ENCODE measurements at regions not wholly inside any gene's neighbourhood (a gene's known extent, or its start where the extent isn't known, plus 50 kb on each side); places are given as distances from the start of the nearest gene placed in this dataset.

DNA sequence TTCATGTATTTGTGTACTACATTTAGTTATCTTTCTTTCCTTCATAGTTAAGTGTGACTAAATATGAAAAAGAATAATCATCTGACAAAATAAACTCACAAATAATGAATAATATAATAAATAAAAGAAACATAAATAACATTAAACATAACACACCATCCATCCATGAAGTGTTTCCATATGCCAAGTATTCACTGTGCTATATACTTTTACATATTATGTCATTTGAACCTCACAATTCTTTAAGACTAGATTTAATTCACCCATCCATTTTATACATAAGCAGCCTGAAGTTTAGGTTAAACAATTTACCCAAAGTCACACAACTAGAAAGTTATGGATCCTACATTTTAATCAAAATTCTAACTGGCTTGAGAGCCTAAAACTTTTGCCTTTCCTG is 549.4 kb upstream of the HS3ST5 start:
- TF ChIP-seq, protein P1, sequence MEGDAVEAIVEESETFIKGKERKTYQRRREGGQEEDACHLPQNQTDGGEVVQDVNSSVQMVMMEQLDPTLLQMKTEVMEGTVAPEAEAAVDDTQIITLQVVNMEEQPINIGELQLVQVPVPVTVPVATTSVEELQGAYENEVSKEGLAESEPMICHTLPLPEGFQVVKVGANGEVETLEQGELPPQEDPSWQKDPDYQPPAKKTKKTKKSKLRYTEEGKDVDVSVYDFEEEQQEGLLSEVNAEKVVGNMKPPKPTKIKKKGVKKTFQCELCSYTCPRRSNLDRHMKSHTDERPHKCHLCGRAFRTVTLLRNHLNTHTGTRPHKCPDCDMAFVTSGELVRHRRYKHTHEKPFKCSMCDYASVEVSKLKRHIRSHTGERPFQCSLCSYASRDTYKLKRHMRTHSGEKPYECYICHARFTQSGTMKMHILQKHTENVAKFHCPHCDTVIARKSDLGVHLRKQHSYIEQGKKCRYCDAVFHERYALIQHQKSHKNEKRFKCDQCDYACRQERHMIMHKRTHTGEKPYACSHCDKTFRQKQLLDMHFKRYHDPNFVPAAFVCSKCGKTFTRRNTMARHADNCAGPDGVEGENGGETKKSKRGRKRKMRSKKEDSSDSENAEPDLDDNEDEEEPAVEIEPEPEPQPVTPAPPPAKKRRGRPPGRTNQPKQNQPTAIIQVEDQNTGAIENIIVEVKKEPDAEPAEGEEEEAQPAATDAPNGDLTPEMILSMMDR (IDR thresholded peaks at IDR 0.05; ENCODE audit: insufficient read depth, low read depth, low read length), result no peak
- TF ChIP-seq EZH2 (IDR thresholded peaks at IDR 0.05; ENCODE audit: insufficient read depth, low read length), result no peak

Data from astrocyte (in vitro differentiated cells and primary cell).